ENCODE measurements at regions not wholly inside any gene's neighbourhood (a gene's known extent, or its start where the extent isn't known, plus 50 kb on each side); places are given as distances from the start of the nearest gene placed in this dataset.

- ChIA-PET POLR2A (ENCODE audit: unreplicated experiment) (no interaction called here), CTCF (no interaction called here)
- H3K14ac ChIP-seq (replicated peaks; ENCODE audit: low read depth, low read length): no peak overlapping the region
- H2BK5ac ChIP-seq (ENCODE audit: low read depth, low read length, poor library complexity, severe bottlenecking): no peak overlapping the region
- no peak overlapping the region for H4K5ac ChIP-seq (ENCODE audit: low read depth, low read length)
- no peaks in the 10 kb centered on the region for H3K36me3 ChIP-seq (ENCODE audit: control insufficient read depth, insufficient read depth, low read length)
- H3K56ac ChIP-seq (ENCODE audit: extremely low read depth, insufficient read depth, low read length): no peak overlapping the region
- in situ Hi-C loops (cut with MboI; ENCODE audit: low sequenced_read_pairs): no loop called here
- no peak overlapping the region for H3K9ac ChIP-seq (ENCODE audit: low read depth, low read length)
- no peak overlapping the region for H2BK20ac ChIP-seq (ENCODE audit: low read depth, low read length)
- intact Hi-C loops (cut with micrococcal nuclease): no loop called here
- H3K27me3 ChIP-seq (ENCODE audit: control insufficient read depth, insufficient read depth, low read length): no peaks in the 10 kb centered on the region
- H3K23ac ChIP-seq (ENCODE audit: low read depth, low read length): no peak overlapping the region
- no peak overlapping the region for H4K91ac ChIP-seq (ENCODE audit: insufficient read depth, low read depth, low read length)
- no peak overlapping the region for H2AFZ ChIP-seq (replicated peaks; ENCODE audit: low read length, poor library complexity)
- no CpG with 5 or more reads among the region's 3 CpGs for whole genome bisulfite sequencing, 2 experiments (ENCODE audit: extremely low coverage in 2 of 2, insufficient read length in 1 of 2)
- ATAC-seq (ENCODE audit: low read depth): no peak
- no peaks in the 10 kb centered on the region for H3K79me1 ChIP-seq (ENCODE audit: low read depth in 1 of 2, low read length in 2 of 2)
- no peak overlapping the region for H3K4me2 ChIP-seq (ENCODE audit: low read depth, low read length)
- BruUV-seq (replicated peaks): no TSS peak
- no peak for DNase-seq
- TF ChIP-seq POLR2A (IDR thresholded peaks at IDR 0.05; ENCODE audit: low read depth, low read length): no peak
- TF ChIP-seq SMC3 (IDR thresholded peaks at IDR 0.05; ENCODE audit: low read depth, low read length): no peak
- no peak for TF ChIP-seq MAZ (IDR thresholded peaks at IDR 0.05; ENCODE audit: borderline replicate concordance, low read depth, low read length)
- no peak for TF ChIP-seq MAFK (IDR thresholded peaks at IDR 0.05; ENCODE audit: low read depth, low read length)
- no peak for TF ChIP-seq CTCF (conservative IDR thresholded peaks at IDR 0.05; ENCODE audit: low read depth, low read length)
- no peak for TF ChIP-seq USF2 (IDR thresholded peaks at IDR 0.05; ENCODE audit: low read depth, low read length)
- TF ChIP-seq NFE2L2 (IDR thresholded peaks at IDR 0.05; ENCODE audit: low read depth, low read length): no peak
- TF ChIP-seq MXI1 (IDR thresholded peaks at IDR 0.05; ENCODE audit: borderline replicate concordance, low read depth, low read length): no peak
- TF ChIP-seq FOS (IDR thresholded peaks at IDR 0.05; ENCODE audit: low read depth, low read length): no peak
- no peak overlapping the region for H2BK15ac ChIP-seq (ENCODE audit: low read depth, low read length)
- no peaks in the 10 kb centered on the region for H3K9me3 ChIP-seq (ENCODE audit: control insufficient read depth, insufficient read depth, low read length)
- H3K9me1 ChIP-seq (ENCODE audit: insufficient read depth, low read length): no peaks in the 10 kb centered on the region
- no peak overlapping the region for H3K4me3 ChIP-seq (ENCODE audit: insufficient read depth, low read depth, low read length)
- H2AK9ac ChIP-seq (replicated peaks; ENCODE audit: low read depth, low read length, poor library complexity): no peak overlapping the region
- H3K4me1 ChIP-seq (ENCODE audit: control insufficient read depth, insufficient read depth, low read length): no peaks in the 10 kb centered on the region
- dilution Hi-C loops (cut with HindIII; ENCODE audit: low sequenced_read_pairs, unreplicated experiment): no loop called here
- no peak overlapping the region for H3K27ac ChIP-seq (ENCODE audit: insufficient read depth, low read length)
- H3K4ac ChIP-seq (ENCODE audit: low read depth, low read length): no peak overlapping the region
- H2AK5ac ChIP-seq (ENCODE audit: low read depth, low read length): no peak overlapping the region
- no peak overlapping the region for H2BK120ac ChIP-seq (ENCODE audit: low read depth, low read length)
- no peaks in the 10 kb centered on the region for H4K20me1 ChIP-seq (ENCODE audit: insufficient read depth, low read length)
- H3K18ac ChIP-seq (ENCODE audit: low read depth, low read length): no peak overlapping the region
- H4K8ac ChIP-seq (ENCODE audit: low read depth in 2 of 2, low read length in 2 of 2): no peak overlapping the region
These were observed 494.7 kb upstream of the SLC35B3 start for GRCh38 chr6:8930009-8930408.
